GM19328 (cell line): ENCODE measurements at regions not wholly inside any gene's neighbourhood (a gene's known extent, or its start where the extent isn't known, plus 50 kb on each side); places are given as distances from the start of the nearest gene placed in this dataset.

Experiments
- ATAC-seq: cut with Tn5 transposase; IDR thresholded peaks from one replicate; pipeline ENCODE4 v1.9.1; 2021; ENCODE audit warnings: mild to moderate bottlenecking, moderate library complexity; ENCODE audit not compliant: unreplicated experiment

GRCh38 chr9:18136354-18136994 is 337.5 kb upstream of the ADAMTSL1 start:
- no peak for ATAC-seq

- no peak for ATAC-seq
These were observed 336.1 kb upstream of the ADAMTSL1 start for GRCh38 chr9:18137815-18138214.

GRCh38 chr9:18138656-18139055 is 335.3 kb upstream of the ADAMTSL1 start:
- ATAC-seq = no peak

GRCh38 chr9:18141681-18142080 is 332.3 kb upstream of the ADAMTSL1 start:
- no peak for ATAC-seq

GRCh38 chr9:18143073-18143745 is 330.7 kb upstream of the ADAMTSL1 start:
- no peak for ATAC-seq

- ATAC-seq = no peak
These were observed 327.6 kb upstream of the ADAMTSL1 start for GRCh38 chr9:18146329-18146728.

- ATAC-seq = no peak
These were observed 324.4 kb upstream of the ADAMTSL1 start for GRCh38 chr9:18149471-18150011.

- no peak for ATAC-seq
These were observed 319.3 kb upstream of the ADAMTSL1 start for GRCh38 chr9:18154661-18155060.

- no peak for ATAC-seq
These were observed 314.7 kb upstream of the ADAMTSL1 start for GRCh38 chr9:18159254-18159653.

GRCh38 chr9:18163146-18163545 is 310.8 kb upstream of the ADAMTSL1 start:
- ATAC-seq = no peak

GRCh38 chr9:18167733-18168132 is 306.2 kb upstream of the ADAMTSL1 start:
- no peak for ATAC-seq

GRCh38 chr9:18173923-18174322 is 300.0 kb upstream of the ADAMTSL1 start:
- no peak for ATAC-seq

GRCh38 chr9:18182636-18183035 is 291.3 kb upstream of the ADAMTSL1 start:
- ATAC-seq = no peak

GRCh38 chr9:18183974-18184373 is 290.0 kb upstream of the ADAMTSL1 start:
- no peak for ATAC-seq

GRCh38 chr9:18184401-18184800 is 289.6 kb upstream of the ADAMTSL1 start:
- ATAC-seq = no peak

GRCh38 chr9:18185196-18185595 is 288.8 kb upstream of the ADAMTSL1 start:
- no peak for ATAC-seq

- no peak for ATAC-seq
These were observed 285.0 kb upstream of the ADAMTSL1 start for GRCh38 chr9:18188971-18189370.

GRCh38 chr9:18189871-18190670 is 283.9 kb upstream of the ADAMTSL1 start:
- ATAC-seq = no peak

- no peak for ATAC-seq
These were observed 283.1 kb upstream of the ADAMTSL1 start for GRCh38 chr9:18190671-18191374.

- no peak for ATAC-seq
These were observed 279.6 kb upstream of the ADAMTSL1 start for GRCh38 chr9:18194316-18194715.

- no peak for ATAC-seq
These were observed 278.7 kb upstream of the ADAMTSL1 start for GRCh38 chr9:18195223-18195622.
